ENCODE measurements at regions not wholly inside any gene's neighbourhood (a gene's known extent, or its start where the extent isn't known, plus 50 kb on each side); places are given as distances from the start of the nearest gene placed in this dataset.

DNA sequence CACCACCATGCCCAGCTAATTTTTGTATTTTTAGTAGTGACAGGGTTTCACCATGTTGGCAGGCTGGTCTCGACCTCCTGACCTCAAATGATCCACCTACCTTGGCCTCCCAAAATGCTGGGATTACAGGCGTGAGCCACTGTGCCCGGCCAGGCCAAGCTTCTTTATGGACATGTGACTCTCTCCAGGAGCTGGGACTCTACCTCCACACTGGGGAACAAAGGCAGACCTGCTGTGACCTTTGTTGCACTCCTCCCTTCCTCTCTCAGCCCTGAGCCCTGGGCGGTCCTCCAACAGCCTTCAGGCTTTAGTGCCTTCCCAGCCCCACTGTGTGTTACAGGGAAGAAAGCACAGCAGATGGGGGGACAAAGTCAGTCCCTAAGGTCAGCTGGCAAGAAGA lies 55.0 kb upstream of the DUSP5 start:
- TF ChIP-seq, protein P1, sequence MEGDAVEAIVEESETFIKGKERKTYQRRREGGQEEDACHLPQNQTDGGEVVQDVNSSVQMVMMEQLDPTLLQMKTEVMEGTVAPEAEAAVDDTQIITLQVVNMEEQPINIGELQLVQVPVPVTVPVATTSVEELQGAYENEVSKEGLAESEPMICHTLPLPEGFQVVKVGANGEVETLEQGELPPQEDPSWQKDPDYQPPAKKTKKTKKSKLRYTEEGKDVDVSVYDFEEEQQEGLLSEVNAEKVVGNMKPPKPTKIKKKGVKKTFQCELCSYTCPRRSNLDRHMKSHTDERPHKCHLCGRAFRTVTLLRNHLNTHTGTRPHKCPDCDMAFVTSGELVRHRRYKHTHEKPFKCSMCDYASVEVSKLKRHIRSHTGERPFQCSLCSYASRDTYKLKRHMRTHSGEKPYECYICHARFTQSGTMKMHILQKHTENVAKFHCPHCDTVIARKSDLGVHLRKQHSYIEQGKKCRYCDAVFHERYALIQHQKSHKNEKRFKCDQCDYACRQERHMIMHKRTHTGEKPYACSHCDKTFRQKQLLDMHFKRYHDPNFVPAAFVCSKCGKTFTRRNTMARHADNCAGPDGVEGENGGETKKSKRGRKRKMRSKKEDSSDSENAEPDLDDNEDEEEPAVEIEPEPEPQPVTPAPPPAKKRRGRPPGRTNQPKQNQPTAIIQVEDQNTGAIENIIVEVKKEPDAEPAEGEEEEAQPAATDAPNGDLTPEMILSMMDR (conservative IDR thresholded peaks at IDR 0.05) = no peak
- no peak for TF ChIP-seq ZFX (IDR thresholded peaks at IDR 0.05)
